ENCODE measurements at regions not wholly inside any gene's neighbourhood (a gene's known extent, or its start where the extent isn't known, plus 50 kb on each side); places are given as distances from the start of the nearest gene placed in this dataset.

DNA sequence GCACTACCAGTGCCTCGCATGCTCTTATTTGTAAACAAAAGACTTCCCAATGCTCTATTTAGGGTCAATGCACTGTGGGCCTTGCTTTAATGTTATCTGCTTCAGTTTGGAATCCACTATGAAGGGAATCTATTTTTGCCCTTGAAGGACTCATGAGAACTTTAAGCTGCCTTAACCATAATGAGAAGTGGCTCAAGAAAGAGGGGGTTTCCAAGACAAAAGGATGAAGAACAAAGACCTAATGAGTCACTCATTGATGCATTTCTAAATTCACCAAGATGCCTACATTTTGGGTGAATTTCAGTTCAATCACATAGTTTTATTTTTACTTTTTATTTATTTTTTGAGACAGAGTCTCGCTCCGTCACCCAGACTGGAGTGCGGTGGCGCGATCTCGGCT lies 228.2 kb downstream of the LY86 start:
- H3K4me1 Mint-ChIP-seq: peaks cover 0 to 5% (median 3%) of the 10 kb centered on the region in 4 donors
- H3K4me3 Mint-ChIP-seq: no peak overlapping the region
- Histone ChIP-seq H3K9me3 (ENCODE audit: control insufficient read depth in 2 of 2, low read length in 2 of 2) (no peaks in the 10 kb centered on the region), H3K4me1 (ENCODE audit: control insufficient read depth, insufficient read depth, low read length, poor library complexity, severe bottlenecking) (peaks cover 5% of the 10 kb centered on the region), H3K36me3 (ENCODE audit: control insufficient read depth, insufficient read depth, low read length) (no peaks in the 10 kb centered on the region), H3K27me3 (ENCODE audit: control insufficient read depth, insufficient read depth, low read length) (peaks cover 3% of the 10 kb centered on the region), H3K4me3 (ENCODE audit: low read depth, low read length) (no peak overlapping the region), H3K27ac (ENCODE audit: insufficient read depth, low read length, poor library complexity, severe bottlenecking) (no peak overlapping the region)
- H3K36me3 Mint-ChIP-seq: no peaks in the 10 kb centered on the region
- ATAC-seq (ENCODE audit: low read depth in 2 of 2) (no peak), DNase-seq (no peak)
- no peak overlapping the region for H3K27ac Mint-ChIP-seq
- H3K9me3 Mint-ChIP-seq: peaks cover 0 to 3% (median 0%) of the 10 kb centered on the region in 7 donors
- H3K27me3 Mint-ChIP-seq: peaks cover 7% of the 10 kb centered on the region

DNA sequence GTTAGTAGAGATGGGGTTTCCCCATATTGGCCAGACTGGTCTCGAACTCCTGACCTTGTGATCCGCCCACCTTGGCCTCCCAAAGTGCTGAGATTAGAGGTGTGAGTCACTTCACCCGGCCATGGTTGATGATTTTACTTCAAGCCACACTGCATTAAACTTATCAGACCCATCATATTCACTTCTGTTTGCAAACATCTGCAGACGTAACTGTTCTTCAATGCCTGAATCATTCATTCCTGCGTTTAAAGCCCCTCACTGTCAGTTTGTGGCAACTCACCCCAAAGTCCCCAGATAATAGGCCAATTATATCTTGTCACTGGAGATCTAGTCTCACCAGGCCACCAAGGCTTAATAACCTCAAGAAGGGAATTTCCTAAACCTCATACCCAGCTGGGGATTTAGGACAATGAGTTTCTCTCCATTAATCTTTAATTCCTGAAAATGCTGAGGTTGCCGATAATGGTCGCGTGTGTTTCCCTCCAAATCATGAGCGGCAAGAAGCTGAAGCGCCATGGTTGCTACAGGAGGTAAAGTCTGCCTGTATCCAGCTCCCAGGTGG lies 229.6 kb downstream of the LY86 start:
- Histone ChIP-seq H3K27me3 (ENCODE audit: control insufficient read depth, insufficient read depth, low read length) (peaks cover 3% of the 10 kb centered on the region), H3K36me3 (ENCODE audit: control insufficient read depth, insufficient read depth, low read length) (no peaks in the 10 kb centered on the region), H3K27ac (ENCODE audit: insufficient read depth, low read length, poor library complexity, severe bottlenecking) (no peak overlapping the region), H3K4me3 (ENCODE audit: low read depth, low read length) (no peak overlapping the region), H3K4me1 (ENCODE audit: control insufficient read depth, insufficient read depth, low read length, poor library complexity, severe bottlenecking) (no peaks in the 10 kb centered on the region), H3K9me3 (ENCODE audit: control insufficient read depth in 2 of 2, low read length in 2 of 2) (no peaks in the 10 kb centered on the region)
- DNase-seq (no peak), ATAC-seq (ENCODE audit: low read depth in 2 of 2) (no peak)
- H3K27me3 Mint-ChIP-seq: peaks cover 7% of the 10 kb centered on the region
- H3K36me3 Mint-ChIP-seq: no peaks in the 10 kb centered on the region
- H3K4me3 Mint-ChIP-seq: no peak overlapping the region
- H3K27ac Mint-ChIP-seq: no peak overlapping the region
- peaks cover 0 to under 1% (median 0%) of the 10 kb centered on the region in 4 donors for H3K4me1 Mint-ChIP-seq
- H3K9me3 Mint-ChIP-seq: peaks cover 0 to 3% (median 0%) of the 10 kb centered on the region in 7 donors

DNA sequence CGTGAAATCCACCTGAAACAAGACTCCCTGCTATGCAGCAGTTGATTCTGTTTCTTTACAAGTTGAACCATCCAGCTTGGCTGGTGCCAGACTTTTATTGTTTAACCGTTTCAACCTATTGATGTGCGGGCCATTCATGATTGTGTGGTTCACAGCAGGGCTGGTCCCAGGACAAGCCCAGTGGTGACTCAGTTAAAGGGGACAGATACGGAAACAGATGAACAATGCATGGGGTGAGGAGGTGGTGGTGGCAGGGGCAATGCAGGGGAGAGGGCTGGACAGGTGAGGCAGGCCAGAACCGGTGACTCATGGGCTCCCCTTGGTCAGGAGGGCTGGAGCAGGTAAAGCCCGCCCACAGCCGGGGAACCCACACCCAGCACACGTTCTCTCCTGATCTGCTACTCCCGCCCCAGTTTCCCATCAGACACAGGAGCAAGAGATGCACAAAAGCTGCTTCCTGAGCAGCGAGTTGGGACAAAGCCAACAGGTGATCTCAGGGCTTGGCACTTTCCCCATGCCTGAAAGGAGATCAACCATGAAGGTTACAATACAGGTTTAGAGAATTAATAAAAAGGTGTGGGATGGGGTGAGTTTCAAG lies 232.2 kb downstream of the LY86 start:
- H3K36me3 ChIP-seq (ENCODE audit: control insufficient read depth, insufficient read depth, low read length): no peaks in the 10 kb centered on the region
- H3K27me3 ChIP-seq (ENCODE audit: control insufficient read depth, insufficient read depth, low read length): peaks cover 3% of the 10 kb centered on the region
- Mint-ChIP-seq H3K27me3 (peaks cover 7% of the 10 kb centered on the region), H3K4me3 (no peak overlapping the region), H3K36me3 (no peaks in the 10 kb centered on the region), H3K9me3 (peaks cover 0 to 3% (median 0%) of the 10 kb centered on the region in 7 donors), H3K4me1 (peaks cover 0 to 2% (median 0%) of the 10 kb centered on the region in 4 donors), H3K27ac (no peak overlapping the region)
- DNase-seq (no peak), ATAC-seq (ENCODE audit: low read depth in 2 of 2) (no peak)
- H3K27ac ChIP-seq (ENCODE audit: insufficient read depth, low read length, poor library complexity, severe bottlenecking): no peak overlapping the region
- no peaks in the 10 kb centered on the region for H3K9me3 ChIP-seq (ENCODE audit: control insufficient read depth in 2 of 2, low read length in 2 of 2)
- no peaks in the 10 kb centered on the region for H3K4me1 ChIP-seq (ENCODE audit: control insufficient read depth, insufficient read depth, low read length, poor library complexity, severe bottlenecking)
- H3K4me3 ChIP-seq (ENCODE audit: low read depth, low read length): no peak overlapping the region

DNA sequence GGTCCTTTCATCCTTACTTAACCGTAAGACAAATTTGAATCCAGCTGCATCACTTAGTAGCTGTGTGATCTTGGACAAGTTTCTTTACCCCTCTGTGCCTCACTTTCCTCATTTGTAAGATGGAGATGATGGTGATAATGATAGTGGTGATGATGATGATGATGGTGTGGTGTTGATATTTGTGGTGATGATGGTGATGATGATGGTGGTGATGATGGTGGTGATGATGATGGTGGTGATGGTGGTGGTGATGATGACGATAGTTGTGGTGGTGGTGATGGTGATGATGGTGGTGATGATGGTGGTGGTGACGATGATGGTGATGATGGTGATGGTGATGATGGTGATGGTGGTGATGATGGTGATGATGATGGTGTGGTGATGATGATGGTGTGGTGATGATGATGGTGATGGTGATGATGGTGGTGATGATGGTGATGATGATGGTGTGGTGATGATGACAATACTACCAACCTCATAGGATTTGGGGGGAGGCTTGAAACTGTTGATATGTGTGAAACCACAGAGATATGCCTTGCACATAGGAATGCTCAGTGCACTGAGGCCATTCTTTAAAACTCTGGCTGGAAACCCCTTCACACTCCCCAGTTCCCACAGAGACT lies 233.2 kb downstream of the LY86 start:
- Histone ChIP-seq H3K27ac (ENCODE audit: insufficient read depth, low read length, poor library complexity, severe bottlenecking) (no peak overlapping the region), H3K4me1 (ENCODE audit: control insufficient read depth, insufficient read depth, low read length, poor library complexity, severe bottlenecking) (no peaks in the 10 kb centered on the region), H3K9me3 (ENCODE audit: control insufficient read depth in 2 of 2, low read length in 2 of 2) (no peaks in the 10 kb centered on the region), H3K36me3 (ENCODE audit: control insufficient read depth, insufficient read depth, low read length) (no peaks in the 10 kb centered on the region), H3K27me3 (ENCODE audit: control insufficient read depth, insufficient read depth, low read length) (peaks cover 3% of the 10 kb centered on the region), H3K4me3 (ENCODE audit: low read depth, low read length) (no peak overlapping the region)
- DNase-seq (no peak), ATAC-seq (ENCODE audit: low read depth in 2 of 2) (no peak)
- H3K27ac Mint-ChIP-seq: no peak overlapping the region
- H3K4me3 Mint-ChIP-seq: no peak overlapping the region
- H3K4me1 Mint-ChIP-seq: peaks cover 0 to 2% (median 0%) of the 10 kb centered on the region in 4 donors
- H3K36me3 Mint-ChIP-seq: no peaks in the 10 kb centered on the region
- peaks cover 0 to 3% (median 0%) of the 10 kb centered on the region in 7 donors for H3K9me3 Mint-ChIP-seq
- H3K27me3 Mint-ChIP-seq: peaks cover 7% of the 10 kb centered on the region

DNA sequence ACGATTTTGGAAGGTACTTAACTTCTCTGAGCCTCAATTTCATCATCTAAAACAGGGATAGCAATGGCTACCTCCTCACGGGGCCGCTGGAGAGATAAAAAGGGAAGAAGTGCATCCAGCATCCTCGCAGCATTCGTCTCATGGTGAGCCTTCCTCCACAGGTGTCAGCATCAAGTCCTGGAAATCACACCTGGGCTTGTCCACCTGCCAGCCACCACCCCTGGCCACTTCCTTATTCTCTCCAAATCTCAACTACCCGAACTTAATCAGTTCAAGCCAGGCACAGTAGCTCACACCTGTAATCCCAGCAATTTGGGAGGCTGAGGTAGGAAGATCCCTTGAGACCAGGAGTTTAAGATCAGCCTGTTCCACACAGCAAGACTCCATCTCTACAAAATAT lies 234.5 kb downstream of the LY86 start:
- DNase-seq (no peak), ATAC-seq (ENCODE audit: low read depth in 2 of 2) (no peak)
- H3K36me3 ChIP-seq (ENCODE audit: control insufficient read depth, insufficient read depth, low read length): no peaks in the 10 kb centered on the region
- no peaks in the 10 kb centered on the region for H3K4me1 ChIP-seq (ENCODE audit: control insufficient read depth, insufficient read depth, low read length, poor library complexity, severe bottlenecking)
- no peaks in the 10 kb centered on the region for H3K36me3 Mint-ChIP-seq
- no peak overlapping the region for H3K27ac Mint-ChIP-seq
- H3K4me1 Mint-ChIP-seq: peaks cover 0 to 2% (median 0%) of the 10 kb centered on the region in 4 donors
- H3K4me3 ChIP-seq (ENCODE audit: low read depth, low read length): no peak overlapping the region
- no peaks in the 10 kb centered on the region for H3K9me3 ChIP-seq (ENCODE audit: control insufficient read depth in 2 of 2, low read length in 2 of 2)
- peaks cover 7% of the 10 kb centered on the region for H3K27me3 Mint-ChIP-seq
- H3K27ac ChIP-seq (ENCODE audit: insufficient read depth, low read length, poor library complexity, severe bottlenecking): no peak overlapping the region
- peaks cover 0 to 3% (median 0%) of the 10 kb centered on the region in 7 donors for H3K9me3 Mint-ChIP-seq
- H3K4me3 Mint-ChIP-seq: no peak overlapping the region
- H3K27me3 ChIP-seq (ENCODE audit: control insufficient read depth, insufficient read depth, low read length): peaks cover 3% of the 10 kb centered on the region

DNA sequence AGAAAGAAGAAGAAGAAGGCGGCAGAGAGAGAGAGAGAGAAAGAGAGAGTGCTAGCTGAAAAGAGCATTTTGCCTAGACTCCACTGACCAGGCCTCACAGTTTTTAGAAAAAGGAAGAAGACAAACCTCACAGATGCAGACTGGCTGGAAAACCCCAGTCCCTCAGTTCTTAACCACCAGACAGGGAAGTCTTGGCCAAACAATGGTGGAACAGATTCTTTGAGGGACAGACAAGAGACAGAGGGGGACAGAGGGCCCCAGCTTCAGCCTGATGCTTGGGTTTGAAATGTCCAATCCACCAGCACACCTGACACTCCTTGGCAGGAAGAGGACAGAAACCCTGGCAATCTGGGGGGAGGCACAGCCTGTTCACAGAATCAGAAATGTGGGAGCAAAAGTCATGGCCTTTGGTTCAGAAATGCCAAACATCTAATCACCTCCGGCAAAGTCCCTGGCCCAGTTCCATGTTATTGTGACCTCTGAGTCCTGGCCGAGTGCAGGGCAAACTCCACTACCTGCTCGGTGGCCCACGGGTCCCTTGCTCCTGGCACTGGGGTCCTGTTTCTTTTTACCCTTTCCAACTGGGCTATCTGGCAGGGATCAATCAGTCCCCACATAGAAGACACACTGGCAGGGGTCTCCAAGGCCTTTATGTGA lies 235.2 kb downstream of the LY86 start:
- no peaks in the 10 kb centered on the region for H3K36me3 Mint-ChIP-seq
- Histone ChIP-seq H3K9me3 (ENCODE audit: control insufficient read depth in 2 of 2, low read length in 2 of 2) (no peaks in the 10 kb centered on the region), H3K4me1 (ENCODE audit: control insufficient read depth, insufficient read depth, low read length, poor library complexity, severe bottlenecking) (no peaks in the 10 kb centered on the region), H3K4me3 (ENCODE audit: low read depth, low read length) (no peak overlapping the region), H3K36me3 (ENCODE audit: control insufficient read depth, insufficient read depth, low read length) (no peaks in the 10 kb centered on the region), H3K27me3 (ENCODE audit: control insufficient read depth, insufficient read depth, low read length) (peaks cover 3% of the 10 kb centered on the region), H3K27ac (ENCODE audit: insufficient read depth, low read length, poor library complexity, severe bottlenecking) (no peak overlapping the region)
- ATAC-seq (ENCODE audit: low read depth in 2 of 2) (no peak), DNase-seq (no peak)
- H3K27ac Mint-ChIP-seq: peak overlapping the region in 1 of 3 donors; percentile 74
- peaks cover 0 to 2% (median 0%) of the 10 kb centered on the region in 4 donors for H3K4me1 Mint-ChIP-seq
- H3K27me3 Mint-ChIP-seq: peaks cover 7% of the 10 kb centered on the region
- H3K4me3 Mint-ChIP-seq: no peak overlapping the region
- peaks cover 0 to 3% (median 0%) of the 10 kb centered on the region in 7 donors for H3K9me3 Mint-ChIP-seq

DNA sequence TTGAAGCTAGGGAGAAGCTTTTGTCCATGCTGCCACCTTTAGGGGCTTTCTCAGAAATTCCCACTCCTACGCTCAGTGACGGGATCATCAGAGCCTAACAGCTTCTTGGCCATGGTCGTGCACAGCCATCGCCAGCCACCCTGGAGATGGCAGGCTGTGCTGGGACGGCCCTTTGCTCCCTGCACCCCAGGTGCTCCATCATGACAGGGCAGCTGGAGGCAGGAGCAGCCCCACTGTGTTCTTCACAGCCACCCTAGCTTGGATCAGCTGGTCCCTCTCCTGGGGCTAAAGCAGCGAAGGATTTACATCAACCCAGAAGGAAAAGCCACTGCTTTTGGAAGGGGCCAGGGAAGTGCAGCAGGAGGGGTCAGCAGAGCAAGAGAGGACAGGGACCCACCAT lies 235.9 kb downstream of the LY86 start:
- no peak for ATAC-seq (ENCODE audit: low read depth in 2 of 2)
- H3K27me3 ChIP-seq (ENCODE audit: control insufficient read depth, insufficient read depth, low read length): peaks cover 3% of the 10 kb centered on the region
- H3K27ac ChIP-seq (ENCODE audit: insufficient read depth, low read length, poor library complexity, severe bottlenecking): no peak overlapping the region
- no peaks in the 10 kb centered on the region for H3K9me3 ChIP-seq (ENCODE audit: control insufficient read depth in 2 of 2, low read length in 2 of 2)
- Mint-ChIP-seq H3K27ac (no peak overlapping the region), H3K27me3 (peaks cover 6% of the 10 kb centered on the region), H3K36me3 (no peaks in the 10 kb centered on the region), H3K4me1 (peaks cover 0 to 2% (median 0%) of the 10 kb centered on the region in 4 donors), H3K9me3 (peaks cover 0 to 2% (median 0%) of the 10 kb centered on the region in 7 donors), H3K4me3 (no peak overlapping the region)
- no peaks in the 10 kb centered on the region for H3K36me3 ChIP-seq (ENCODE audit: control insufficient read depth, insufficient read depth, low read length)
- DNase-seq: no peak
- no peaks in the 10 kb centered on the region for H3K4me1 ChIP-seq (ENCODE audit: control insufficient read depth, insufficient read depth, low read length, poor library complexity, severe bottlenecking)
- no peak overlapping the region for H3K4me3 ChIP-seq (ENCODE audit: low read depth, low read length)

All from CD4-positive, CD25-positive, alpha-beta regulatory T cell (primary cell).